ENCODE measurements at regions not wholly inside any gene's neighbourhood (a gene's known extent, or its start where the extent isn't known, plus 50 kb on each side); places are given as distances from the start of the nearest gene placed in this dataset.

- H3K27ac ChIP-seq: no peak overlapping the region
Observed at GRCh38 chr13:60981407-60981806, 434.2 kb downstream of the PCDH20 start.

GRCh38 chr13:60976367-60976766 is 439.3 kb downstream of the PCDH20 start:
- intact Hi-C loops (cut with DNase I): no loop called here
- DNase-seq (no peak), ATAC-seq (no peak)

More at GRCh38 chr13:60981407-60981806, 434.2 kb downstream of the PCDH20 start:
- intact Hi-C loops (cut with DNase I): no loop called here
- no peak for DNase-seq
- Histone ChIP-seq H3K36me3 (no peaks in the 10 kb centered on the region), H3K4me1 (no peaks in the 10 kb centered on the region), H3K9me3 (no peaks in the 10 kb centered on the region), H3K27me3 (ENCODE audit: low read depth) (no peaks in the 10 kb centered on the region), H3K4me3 (no peak overlapping the region)
- no peak for TF ChIP-seq CTCF (IDR thresholded peaks at IDR 0.05)
- no peak for ATAC-seq

GRCh38 chr13:60974296-60974695 is 441.4 kb downstream of the PCDH20 start:
- TF ChIP-seq CTCF (IDR thresholded peaks at IDR 0.05): no peak
- ATAC-seq: no peak

More at GRCh38 chr13:60976367-60976766, 439.3 kb downstream of the PCDH20 start:
- Histone ChIP-seq H3K27ac (no peak overlapping the region), H3K36me3 (no peaks in the 10 kb centered on the region), H3K4me3 (no peak overlapping the region), H3K27me3 (ENCODE audit: low read depth) (no peaks in the 10 kb centered on the region), H3K4me1 (no peaks in the 10 kb centered on the region), H3K9me3 (no peaks in the 10 kb centered on the region)
- no peak for TF ChIP-seq CTCF (IDR thresholded peaks at IDR 0.05)

GRCh38 chr13:60973529-60973928 is 442.1 kb downstream of the PCDH20 start:
- no peak for TF ChIP-seq CTCF (IDR thresholded peaks at IDR 0.05)
- H3K4me3 ChIP-seq: no peak overlapping the region
- H3K9me3 ChIP-seq: no peaks in the 10 kb centered on the region
- no peak overlapping the region for H3K27ac ChIP-seq
- no peak for DNase-seq
- no peaks in the 10 kb centered on the region for H3K4me1 ChIP-seq
- no peaks in the 10 kb centered on the region for H3K27me3 ChIP-seq (ENCODE audit: low read depth)
- no peak for ATAC-seq
- H3K36me3 ChIP-seq: no peaks in the 10 kb centered on the region
- intact Hi-C loops (cut with DNase I): no loop called here

More at GRCh38 chr13:60974296-60974695, 441.4 kb downstream of the PCDH20 start:
- no peaks in the 10 kb centered on the region for H3K27me3 ChIP-seq (ENCODE audit: low read depth)
- H3K9me3 ChIP-seq: no peaks in the 10 kb centered on the region
- no peak overlapping the region for H3K27ac ChIP-seq
- no peak overlapping the region for H3K4me3 ChIP-seq
- no peaks in the 10 kb centered on the region for H3K36me3 ChIP-seq
- intact Hi-C loops (cut with DNase I): no loop called here
- DNase-seq: no peak
- no peaks in the 10 kb centered on the region for H3K4me1 ChIP-seq

GRCh38 chr13:60970736-60971135 is 444.9 kb downstream of the PCDH20 start:
- H3K4me3 ChIP-seq: no peak overlapping the region
- no peak for TF ChIP-seq CTCF (IDR thresholded peaks at IDR 0.05)
- no peaks in the 10 kb centered on the region for H3K4me1 ChIP-seq
- no peaks in the 10 kb centered on the region for H3K36me3 ChIP-seq
- ATAC-seq: no peak
- H3K9me3 ChIP-seq: no peaks in the 10 kb centered on the region
- H3K27me3 ChIP-seq (ENCODE audit: low read depth): no peaks in the 10 kb centered on the region
- H3K27ac ChIP-seq: no peak overlapping the region
- no peak for DNase-seq
- intact Hi-C loops (cut with DNase I): no loop called here

GRCh38 chr13:60969656-60970055 is 446.0 kb downstream of the PCDH20 start:
- no peak overlapping the region for H3K4me3 ChIP-seq
- DNase-seq: no peak
- intact Hi-C loops (cut with DNase I): no loop called here
- no peaks in the 10 kb centered on the region for H3K9me3 ChIP-seq
- H3K27me3 ChIP-seq (ENCODE audit: low read depth): no peaks in the 10 kb centered on the region
- H3K36me3 ChIP-seq: no peaks in the 10 kb centered on the region
- ATAC-seq: no peak
- TF ChIP-seq CTCF (IDR thresholded peaks at IDR 0.05): no peak
- no peaks in the 10 kb centered on the region for H3K4me1 ChIP-seq
- no peak overlapping the region for H3K27ac ChIP-seq
